ENCODE measurements at regions not wholly inside any gene's neighbourhood (a gene's known extent, or its start where the extent isn't known, plus 50 kb on each side); places are given as distances from the start of the nearest gene placed in this dataset.
A peak's percentile ranks its signal among the peaks of the same experiment; 100 is the strongest.
"Not testable (repeated sequence)": the region's sequence is repeated elsewhere in the genome, so short reads cannot be mapped to it uniquely, and the experiment has no call there.

- no peaks in the 10 kb centered on the region for H3K27me3 Mint-ChIP-seq
- peaks cover 9% of the 10 kb centered on the region for H3K4me1 Mint-ChIP-seq (ENCODE audit: low read depth)
- H3K4me3 Mint-ChIP-seq (ENCODE audit: low read depth) = no peak overlapping the region
- TF ChIP-seq CTCF (IDR thresholded peaks at IDR 0.05; ENCODE audit: unreplicated experiment) = no peak
- H3K27ac Mint-ChIP-seq = no peak overlapping the region
- H3K9me3 Mint-ChIP-seq (ENCODE audit: low read depth) = peaks cover 3% of the 10 kb centered on the region
- H3K36me3 Mint-ChIP-seq (ENCODE audit: insufficient read depth) = no peaks in the 10 kb centered on the region
- no peak for DNase-seq (ENCODE audit: low spot score, unreplicated experiment)
Observed at GRCh38 chrX:74187211-74187610, 116.8 kb upstream of the ZCCHC13 start.

- not testable (repeated sequence) for H3K27ac Mint-ChIP-seq; H3K4me3 Mint-ChIP-seq (ENCODE audit: low read depth); H3K9me3 Mint-ChIP-seq (ENCODE audit: low read depth); DNase-seq (ENCODE audit: low spot score, unreplicated experiment); H3K27me3 Mint-ChIP-seq; H3K36me3 Mint-ChIP-seq (ENCODE audit: insufficient read depth)
- H3K4me1 Mint-ChIP-seq (ENCODE audit: low read depth) = peaks cover 35% of the 10 kb centered on the region
Observed at GRCh38 chrX:74183047-74183446, 120.9 kb upstream of the ZCCHC13 start.

GRCh38 chrX:74181976-74182375, 122.0 kb upstream of the ZCCHC13 start:
- not testable (repeated sequence) for H3K27ac Mint-ChIP-seq; H3K4me3 Mint-ChIP-seq (ENCODE audit: low read depth); H3K9me3 Mint-ChIP-seq (ENCODE audit: low read depth); DNase-seq (ENCODE audit: low spot score, unreplicated experiment); H3K27me3 Mint-ChIP-seq; H3K36me3 Mint-ChIP-seq (ENCODE audit: insufficient read depth)
- H3K4me1 Mint-ChIP-seq (ENCODE audit: low read depth) = peaks cover 35% of the 10 kb centered on the region

- Mint-ChIP-seq H3K4me1 (ENCODE audit: low read depth) (peaks cover 35% of the 10 kb centered on the region), H3K27me3 (no peaks in the 10 kb centered on the region), H3K9me3 (ENCODE audit: low read depth) (no peaks in the 10 kb centered on the region), H3K27ac (peak overlapping the region; percentile 8), H3K36me3 (ENCODE audit: insufficient read depth) (no peaks in the 10 kb centered on the region), H3K4me3 (ENCODE audit: low read depth) (no peak overlapping the region)
- no peak for DNase-seq (ENCODE audit: low spot score, unreplicated experiment)
- no peak for TF ChIP-seq CTCF (IDR thresholded peaks at IDR 0.05; ENCODE audit: unreplicated experiment)
Observed at GRCh38 chrX:74180716-74181115, 123.3 kb upstream of the ZCCHC13 start.

- Mint-ChIP-seq H3K4me1 (ENCODE audit: low read depth) (peaks cover 35% of the 10 kb centered on the region), H3K4me3 (ENCODE audit: low read depth) (no peak overlapping the region), H3K9me3 (ENCODE audit: low read depth) (peaks cover 7% of the 10 kb centered on the region), H3K27me3 (no peaks in the 10 kb centered on the region), H3K27ac (no peak overlapping the region), H3K36me3 (ENCODE audit: insufficient read depth) (peaks cover 6% of the 10 kb centered on the region)
- TF ChIP-seq CTCF (IDR thresholded peaks at IDR 0.05; ENCODE audit: unreplicated experiment) = no peak
- no peak for DNase-seq (ENCODE audit: low spot score, unreplicated experiment)
Observed at GRCh38 chrX:74179990-74180389, 124.0 kb upstream of the ZCCHC13 start.

- Mint-ChIP-seq H3K4me3 (ENCODE audit: low read depth) (no peak overlapping the region), H3K27ac (no peak overlapping the region), H3K36me3 (ENCODE audit: insufficient read depth) (peaks cover 10% of the 10 kb centered on the region), H3K9me3 (ENCODE audit: low read depth) (peaks cover 11% of the 10 kb centered on the region), H3K27me3 (no peaks in the 10 kb centered on the region), H3K4me1 (ENCODE audit: low read depth) (peaks cover 35% of the 10 kb centered on the region)
- no peak for TF ChIP-seq CTCF (IDR thresholded peaks at IDR 0.05; ENCODE audit: unreplicated experiment)
- no peak for DNase-seq (ENCODE audit: low spot score, unreplicated experiment)
Observed at GRCh38 chrX:74179499-74179898, 124.5 kb upstream of the ZCCHC13 start.
